ENCODE measurements at regions not wholly inside any gene's neighbourhood (a gene's known extent, or its start where the extent isn't known, plus 50 kb on each side); places are given as distances from the start of the nearest gene placed in this dataset.

- TF ChIP-seq CTCF (conservative IDR thresholded peaks at IDR 0.05; ENCODE audit: control insufficient read depth, insufficient read depth, low read depth, low read length): no peak
- no peak overlapping the region for H3K4me3 ChIP-seq (ENCODE audit: control insufficient read depth, low read depth, low read length)
Observed at GRCh38 chr11:7849018-7849417, 52.3 kb upstream of the OR5P2 start.

More at GRCh38 chr11:7849018-7849417, 52.3 kb upstream of the OR5P2 start:
- DNase-seq (ENCODE audit: low read depth): no peak
